SH-SY5Y (cell line): ENCODE measurements at regions not wholly inside any gene's neighbourhood (a gene's known extent, or its start where the extent isn't known, plus 50 kb on each side); places are given as distances from the start of the nearest gene placed in this dataset.

Experiments
- GATA2 ChIP-seq: IDR thresholded peaks from 2 replicates; pipeline ENCODE4 v1.6.1; 2011; ENCODE audit warnings: mild to moderate bottlenecking, low read depth, low read length
- GATA3 ChIP-seq: IDR thresholded peaks from 2 replicates; pipeline ENCODE4 v1.6.1; 2011; ENCODE audit warnings: low read depth, mild to moderate bottlenecking, low read length, moderate library complexity

- TF ChIP-seq GATA2, result no peak; the same call in 1 of the 2 replicates
- TF ChIP-seq GATA3, result no peak
Measured at GRCh38 chr3:18058666-18059065, 316.2 kb upstream of the TBC1D5 start.
